IMR-90 (cell line): ENCODE measurements at regions not wholly inside any gene's neighbourhood (a gene's known extent, or its start where the extent isn't known, plus 50 kb on each side); places are given as distances from the start of the nearest gene placed in this dataset.

ENCODE experiments used
- ATAC-seq: fragments of 200-7000 bp; cut with Tn5 transposase; 2 replicates; pipeline ENCODE4 v1.9.1; 2020; ENCODE audit warnings: low read depth, mild to moderate bottlenecking, moderate library complexity
- BruUV-seq: library from RNA; stranded (reverse); fragments of 400-500 nt; replicated peaks from 2 replicates; lab custom pipeline; 2021; lab: Mats Ljungman, UMichigan
- CTCF ChIA-PET: fragments of 300-600 bp; formaldehyde crosslinking; extraction: SDS; loops from one replicate; lab custom pipeline; 2021; ENCODE audit warnings: antibody characterized with exemption; lab: Yijun Ruan, JAX
- POLR2A ChIA-PET: fragments of 300-600 bp; sonication (Branson Sonifier 250); formaldehyde crosslinking; loops from one replicate; lab custom pipeline; 2022; ENCODE audit warnings: antibody characterized with exemption; ENCODE audit not compliant: unreplicated experiment; lab: Charles Lee
- DNase-seq: peaks from one replicate; pipeline ENCODE4 v3.0.0; 2013
- H2AFZ ChIP-seq: replicated peaks from 2 replicates; pipeline ENCODE3; 2013; ENCODE audit warnings: low read length, mild to moderate bottlenecking; ENCODE audit not compliant: poor library complexity
- H2AK5ac ChIP-seq: 2 replicates; pipeline ENCODE4 v1.6.1; 2013; ENCODE audit warnings: low read depth, low read length, inconsistent platforms
- H2AK9ac ChIP-seq: replicated peaks from 2 replicates; pipeline ENCODE3; 2013; ENCODE audit warnings: mild to moderate bottlenecking, low read depth, low read length, moderate library complexity; ENCODE audit not compliant: poor library complexity
- H2BK120ac ChIP-seq: 2 replicates; pipeline ENCODE4 v1.6.1; 2013; ENCODE audit warnings: low read depth, low read length, inconsistent platforms
- H2BK15ac ChIP-seq: 3 replicates; pipeline ENCODE4 v1.6.1; 2013; ENCODE audit warnings: low read depth, low read length, inconsistent platforms
- H2BK20ac ChIP-seq: 2 replicates; pipeline ENCODE4 v1.6.1; 2013; ENCODE audit warnings: low read depth, mild to moderate bottlenecking, inconsistent platforms, low read length, moderate library complexity
- H2BK5ac ChIP-seq: 2 replicates; pipeline ENCODE4 v1.6.1; 2013; ENCODE audit warnings: mild to moderate bottlenecking, low read depth, low read length, inconsistent platforms; ENCODE audit not compliant: poor library complexity, severe bottlenecking
- H3K14ac ChIP-seq: replicated peaks from 2 replicates; pipeline ENCODE4 v1.6.1; 2013; ENCODE audit warnings: low read depth, low read length, inconsistent platforms
- H3K18ac ChIP-seq: 2 replicates; pipeline ENCODE4 v1.6.1; 2013; ENCODE audit warnings: low read depth, low read length, control low read depth
- H3K23ac ChIP-seq: 2 replicates; pipeline ENCODE4 v1.6.1; 2013; ENCODE audit warnings: low read depth, low read length, inconsistent platforms
- H3K27ac ChIP-seq: 2 replicates; pipeline ENCODE4 v1.5.1; 2013; ENCODE audit warnings: mild to moderate bottlenecking, control low read depth, low read length; ENCODE audit not compliant: insufficient read depth
- H3K27me3 ChIP-seq: 2 replicates; pipeline ENCODE4 v1.6.1; 2013; ENCODE audit warnings: low read length; ENCODE audit not compliant: control insufficient read depth, insufficient read depth
- H3K36me3 ChIP-seq: 2 replicates; pipeline ENCODE4 v1.6.1; 2013; ENCODE audit warnings: low read length, mixed read lengths; ENCODE audit not compliant: control insufficient read depth, insufficient read depth
- H3K4ac ChIP-seq: 2 replicates; pipeline ENCODE4 v1.6.1; 2013; ENCODE audit warnings: low read depth, low read length, inconsistent platforms
- H3K4me1 ChIP-seq: 2 replicates; pipeline ENCODE4 v1.6.1; 2013; ENCODE audit warnings: low read length, mixed read lengths; ENCODE audit not compliant: control insufficient read depth, insufficient read depth
- H3K4me2 ChIP-seq: 2 replicates; pipeline ENCODE4 v1.6.1; 2013; ENCODE audit warnings: low read depth, mild to moderate bottlenecking, control low read depth, low read length, moderate library complexity
- H3K4me3 ChIP-seq: 2 replicates; pipeline ENCODE4 v1.5.1; 2013; ENCODE audit warnings: low read depth, mild to moderate bottlenecking, control low read depth, low read length, moderate library complexity; ENCODE audit not compliant: insufficient read depth
- H3K56ac ChIP-seq: 2 replicates; pipeline ENCODE4 v1.6.1; 2013; ENCODE audit warnings: low read length, inconsistent platforms; ENCODE audit not compliant: insufficient read depth; ENCODE audit errors: extremely low read depth
- H3K79me1 ChIP-seq, 2 experiments: 2 replicates each; pipeline ENCODE4 v1.6.1; 2013; ENCODE audit warnings: low read length in 2 of 2, inconsistent platforms in 1 of 2, low read depth in 1 of 2
- H3K9ac ChIP-seq: 2 replicates; pipeline ENCODE4 v1.6.1; 2013; ENCODE audit warnings: low read depth, low read length, control low read depth
- H3K9me1 ChIP-seq: 2 replicates; pipeline ENCODE4 v1.6.1; 2013; ENCODE audit warnings: low read length, inconsistent platforms; ENCODE audit not compliant: insufficient read depth
- H3K9me3 ChIP-seq: 2 replicates; pipeline ENCODE4 v1.6.1; 2013; ENCODE audit warnings: low read length; ENCODE audit not compliant: control insufficient read depth, insufficient read depth
- H4K20me1 ChIP-seq: 2 replicates; pipeline ENCODE4 v1.6.1; 2013; ENCODE audit warnings: low read length, inconsistent platforms; ENCODE audit not compliant: insufficient read depth
- H4K5ac ChIP-seq: 2 replicates; pipeline ENCODE4 v1.6.1; 2013; ENCODE audit warnings: mild to moderate bottlenecking, low read depth, low read length, control low read depth
- H4K8ac ChIP-seq, 2 experiments: 2 replicates each; pipeline ENCODE4 v1.6.1; 2013; ENCODE audit warnings: low read depth in 2 of 2, low read length in 2 of 2, control low read depth in 1 of 2, inconsistent platforms in 1 of 2
- H4K91ac ChIP-seq: 2 replicates; pipeline ENCODE4 v1.6.1; 2013; ENCODE audit warnings: low read depth, low read length, inconsistent platforms; ENCODE audit not compliant: insufficient read depth
- BHLHE40 ChIP-seq: fragments of 150-350 bp; IDR thresholded peaks from 2 replicates; pipeline ENCODE4 v1.6.1; 2016; ENCODE audit warnings: mild to moderate bottlenecking, low read depth, low read length
- CEBPB ChIP-seq: IDR thresholded peaks from 2 replicates; pipeline ENCODE4 v1.6.1; 2012; ENCODE audit warnings: low read depth, low read length, improper control_type of control experiment
- CHD1 ChIP-seq: IDR thresholded peaks from 2 replicates; pipeline ENCODE4 v1.6.1; 2012; ENCODE audit warnings: low read depth, low read length, improper control_type of control experiment
- CTCF ChIP-seq: conservative IDR thresholded peaks from 2 replicates; pipeline ENCODE4 v1.5.1; 2012; ENCODE audit warnings: mild to moderate bottlenecking, low read depth, low read length, improper control_type of control experiment
- ELK1 ChIP-seq: fragments of 150-350 bp; IDR thresholded peaks from 2 replicates; pipeline ENCODE4 v1.6.1; 2016; ENCODE audit warnings: low read depth, mild to moderate bottlenecking, low read length, moderate library complexity, borderline replicate concordance
- FOS ChIP-seq: fragments of 150-350 bp; IDR thresholded peaks from 2 replicates; pipeline ENCODE4 v1.6.1; 2016; ENCODE audit warnings: low read depth, low read length
- MAFK ChIP-seq: IDR thresholded peaks from 2 replicates; pipeline ENCODE4 v1.6.1; 2012; ENCODE audit warnings: low read depth, low read length, improper control_type of control experiment
- MAZ ChIP-seq: IDR thresholded peaks from 2 replicates; pipeline ENCODE4 v1.6.1; 2012; ENCODE audit warnings: low read depth, mild to moderate bottlenecking, low read length, improper control_type of control experiment, moderate library complexity, borderline replicate concordance
- MXI1 ChIP-seq: IDR thresholded peaks from 2 replicates; pipeline ENCODE4 v1.6.1; 2012; ENCODE audit warnings: low read depth, mild to moderate bottlenecking, low read length, moderate library complexity, borderline replicate concordance
- NFE2L2 ChIP-seq: fragments of 150-350 bp; IDR thresholded peaks from 2 replicates; pipeline ENCODE4 v1.6.1; 2016; ENCODE audit warnings: low read depth, mild to moderate bottlenecking, low read length
- POLR2A ChIP-seq: IDR thresholded peaks from 2 replicates; pipeline ENCODE4 v1.6.1; 2012; ENCODE audit warnings: mild to moderate bottlenecking, low read depth, low read length
- RAD21 ChIP-seq: IDR thresholded peaks from 2 replicates; pipeline ENCODE4 v1.6.1; 2012; ENCODE audit warnings: low read length, improper control_type of control experiment
- RCOR1 ChIP-seq: IDR thresholded peaks from 2 replicates; pipeline ENCODE4 v1.6.1; 2012; ENCODE audit warnings: mild to moderate bottlenecking, low read length, improper control_type of control experiment; ENCODE audit not compliant: insufficient replicate concordance
- RFX5 ChIP-seq: IDR thresholded peaks from 2 replicates; pipeline ENCODE4 v1.8.0; 2012; ENCODE audit warnings: low read depth, mild to moderate bottlenecking, low read length, moderate library complexity
- SMC3 ChIP-seq: fragments of 150-350 bp; IDR thresholded peaks from 2 replicates; pipeline ENCODE4 v1.6.1; 2016; ENCODE audit warnings: low read depth, mild to moderate bottlenecking, antibody characterized with exemption, low read length, moderate library complexity
- USF2 ChIP-seq: fragments of 150-350 bp; IDR thresholded peaks from 2 replicates; pipeline ENCODE4 v1.6.1; 2017; ENCODE audit warnings: mild to moderate bottlenecking, antibody characterized with exemption, low read length, low read depth
- whole genome bisulfite sequencing, 2 experiments: methylation state at CpG; one replicate each; pipeline versions ENCODE4 v1.1.5 to v1.1.7; 2013; ENCODE audit warnings: missing lambda C conversion rate in 2 of 2; ENCODE audit not compliant: insufficient read length in 1 of 2; ENCODE audit errors: extremely low coverage in 2 of 2; 5-methylcytosine and 5-hydroxymethylcytosine counted together
- dilution Hi-C: fragments of 300-500 bp; cut with HindIII; formaldehyde crosslinking; loops from one replicate; pipeline ENCODE4 v1.14.3; 2018; ENCODE audit warnings: low sequenced_read_pairs; ENCODE audit not compliant: unreplicated experiment
- in situ Hi-C: fragments of 300-500 bp; cut with MboI; formaldehyde crosslinking; loops from 3 replicates; pipeline ENCODE4 v1.14.3; 2019; ENCODE audit warnings: low sequenced_read_pairs, inconsistent platforms, mixed read lengths
- intact Hi-C: fragments of 100-400 bp; cut with micrococcal nuclease; formaldehyde crosslinking; loops from 2 replicates; pipeline ENCODE4 v1.10.0; 2022

GRCh38 chr2:129719335-129719734, 260.1 kb upstream of the RAB6C start:
- H3K4me2 ChIP-seq, result no peak overlapping the region
- H2BK5ac ChIP-seq, result no peak overlapping the region
- H2BK20ac ChIP-seq, result no peak overlapping the region
- in situ Hi-C loops (no loop called here), dilution Hi-C loops (no loop called here), intact Hi-C loops (no loop called here)
- H3K79me1 ChIP-seq, result no peaks in the 10 kb centered on the region
- no peak overlapping the region for H3K27ac ChIP-seq
- no TSS peak for BruUV-seq
- no peak overlapping the region for H4K8ac ChIP-seq
- H2AK9ac ChIP-seq, result no peak overlapping the region
- no peak overlapping the region for H3K9ac ChIP-seq
- no peak overlapping the region for H2BK15ac ChIP-seq
- no peak overlapping the region for H2AK5ac ChIP-seq
- no CpG with 5 or more reads among the region's 3 CpGs for WGBS, 2 experiments
- no peak overlapping the region for H4K5ac ChIP-seq
- no peak overlapping the region for H2BK120ac ChIP-seq
- no peak overlapping the region for H3K23ac ChIP-seq
- H3K4ac ChIP-seq, result no peak overlapping the region
- no peak overlapping the region for H3K4me3 ChIP-seq
- no peak overlapping the region for H3K18ac ChIP-seq
- TF ChIP-seq MXI1, result no peak
- TF ChIP-seq RAD21, result no peak
- no peak for TF ChIP-seq SMC3
- TF ChIP-seq POLR2A, result no peak
- no peak for TF ChIP-seq NFE2L2
- no peak for TF ChIP-seq ELK1
- TF ChIP-seq CEBPB, result no peak
- no peak for TF ChIP-seq MAZ
- no peak for TF ChIP-seq RCOR1
- no peak for TF ChIP-seq BHLHE40
- TF ChIP-seq USF2, result no peak
- TF ChIP-seq CTCF, result no peak
- TF ChIP-seq FOS, result no peak
- no peak for TF ChIP-seq RFX5
- TF ChIP-seq MAFK, result no peak
- no peak for TF ChIP-seq CHD1
- DNase-seq (no peak), ATAC-seq (no peak)
- ChIA-PET CTCF (no interaction called here), POLR2A (no interaction called here)
- peaks cover 4% of the 10 kb centered on the region; the same call in 1 of the 2 replicates for H3K9me3 ChIP-seq
- no peaks in the 10 kb centered on the region for H3K4me1 ChIP-seq
- no peak overlapping the region for H2AFZ ChIP-seq
- H4K91ac ChIP-seq, result no peak overlapping the region
- H4K20me1 ChIP-seq, result no peaks in the 10 kb centered on the region
- H3K56ac ChIP-seq, result no peak overlapping the region
- no peaks in the 10 kb centered on the region for H3K27me3 ChIP-seq
- H3K36me3 ChIP-seq, result no peaks in the 10 kb centered on the region
- no peak overlapping the region for H3K14ac ChIP-seq
- no peaks in the 10 kb centered on the region for H3K9me1 ChIP-seq
